ENCODE measurements at regions not wholly inside any gene's neighbourhood (a gene's known extent, or its start where the extent isn't known, plus 50 kb on each side); places are given as distances from the start of the nearest gene placed in this dataset.

- Histone ChIP-seq H3K27me3 (ENCODE audit: low read depth) (no peaks in the 10 kb centered on the region), H3K9me3 (replicated peaks) (no peaks in the 10 kb centered on the region), H3K4me3 (no peak overlapping the region), H3K36me3 (no peaks in the 10 kb centered on the region), H3K27ac (replicated peaks) (no peak overlapping the region), H3K4me1 (no peaks in the 10 kb centered on the region)
- intact Hi-C loops (cut with micrococcal nuclease), result no loop called here
- no peak for TF ChIP-seq CTCF (IDR thresholded peaks at IDR 0.05; ENCODE audit: borderline replicate concordance)
- DNase-seq, result no peak
These were observed 531.1 kb upstream of the ADAMTS5 start for GRCh38 chr21:27498025-27498424.

GRCh38 chr21:27495836-27496235 lies 528.9 kb upstream of the ADAMTS5 start:
- no peak for DNase-seq
- Histone ChIP-seq H3K27me3 (ENCODE audit: low read depth) (no peaks in the 10 kb centered on the region), H3K4me1 (no peaks in the 10 kb centered on the region), H3K9me3 (replicated peaks) (no peaks in the 10 kb centered on the region), H3K36me3 (no peaks in the 10 kb centered on the region), H3K4me3 (no peak overlapping the region), H3K27ac (replicated peaks) (no peak overlapping the region)
- TF ChIP-seq CTCF (IDR thresholded peaks at IDR 0.05; ENCODE audit: borderline replicate concordance), result no peak
- intact Hi-C loops (cut with micrococcal nuclease), result no loop called here

GRCh38 chr21:27493542-27493941 lies 526.7 kb upstream of the ADAMTS5 start:
- Histone ChIP-seq H3K27me3 (ENCODE audit: low read depth) (no peaks in the 10 kb centered on the region), H3K27ac (replicated peaks) (no peak overlapping the region), H3K36me3 (no peaks in the 10 kb centered on the region), H3K4me1 (no peaks in the 10 kb centered on the region), H3K4me3 (no peak overlapping the region), H3K9me3 (replicated peaks) (no peaks in the 10 kb centered on the region)
- intact Hi-C loops (cut with micrococcal nuclease), result no loop called here
- TF ChIP-seq CTCF (IDR thresholded peaks at IDR 0.05; ENCODE audit: borderline replicate concordance), result no peak
- no peak for DNase-seq

GRCh38 chr21:27487676-27488075 lies 520.8 kb upstream of the ADAMTS5 start:
- no peak overlapping the region for H3K27ac ChIP-seq (replicated peaks)
- H3K36me3 ChIP-seq, result no peaks in the 10 kb centered on the region
- DNase-seq, result no peak
- no peak overlapping the region for H3K4me3 ChIP-seq
- no peaks in the 10 kb centered on the region for H3K4me1 ChIP-seq
- H3K9me3 ChIP-seq (replicated peaks), result peaks cover 6% of the 10 kb centered on the region
- TF ChIP-seq CTCF (IDR thresholded peaks at IDR 0.05; ENCODE audit: borderline replicate concordance), result no peak
- intact Hi-C loops (cut with micrococcal nuclease), result no loop called here
- no peaks in the 10 kb centered on the region for H3K27me3 ChIP-seq (ENCODE audit: low read depth)

GRCh38 chr21:27480841-27481261 lies 514.0 kb upstream of the ADAMTS5 start:
- DNase-seq, result no peak
- no peaks in the 10 kb centered on the region for H3K27me3 ChIP-seq (ENCODE audit: low read depth)
- intact Hi-C loops (cut with micrococcal nuclease), result no loop called here

More at GRCh38 chr21:27480841-27481261, 514.0 kb upstream of the ADAMTS5 start:
- Histone ChIP-seq H3K27ac (replicated peaks) (no peak overlapping the region), H3K9me3 (replicated peaks) (peaks cover 6% of the 10 kb centered on the region), H3K4me3 (no peak overlapping the region), H3K36me3 (no peaks in the 10 kb centered on the region), H3K4me1 (peaks cover 15% of the 10 kb centered on the region)
- no peak for TF ChIP-seq CTCF (IDR thresholded peaks at IDR 0.05; ENCODE audit: borderline replicate concordance)

Measured in left ventricle myocardium inferior (tissue), 1 donor.